HAP-1 (cell line): ENCODE measurements at regions not wholly inside any gene's neighbourhood (a gene's known extent, or its start where the extent isn't known, plus 50 kb on each side); places are given as distances from the start of the nearest gene placed in this dataset.
"Not testable (repeated sequence)": the region's sequence is repeated elsewhere in the genome, so short reads cannot be mapped to it uniquely, and the experiment has no call there.

Experiments
- DNase-seq, 2 experiments: peaks; one replicate each; pipeline ENCODE4 v3.0.0-alpha.2; 2016 to 2020; ENCODE audit warnings: low spot score in 2 of 2
- H3K27me3 ChIP-seq: fragments of 250-450 bp; sonication (Bioruptor Pico); 2 replicates; pipeline ENCODE4 v1.5.1; 2020; ENCODE audit warnings: low read depth, mild to moderate bottlenecking, moderate library complexity
- H3K36me3 ChIP-seq: fragments of 250-450 bp; sonication (Bioruptor Pico); replicated peaks from 2 replicates; pipeline ENCODE4 v1.5.1; 2020; ENCODE audit warnings: mild to moderate bottlenecking
- H3K4me1 ChIP-seq: fragments of 250-450 bp; sonication (Bioruptor Pico); 2 replicates; pipeline ENCODE4 v1.5.1; 2020; ENCODE audit warnings: mild to moderate bottlenecking
- H3K4me3 ChIP-seq: fragments of 250-450 bp; sonication (Bioruptor Pico); 2 replicates; pipeline ENCODE4 v1.5.1; 2020; ENCODE audit warnings: mild to moderate bottlenecking, moderate library complexity
- H3K9me3 ChIP-seq: fragments of 250-450 bp; sonication (Bioruptor Pico); 2 replicates; pipeline ENCODE4 v1.5.1; 2020; ENCODE audit warnings: mild to moderate bottlenecking, moderate library complexity
- in situ Hi-C: fragments of 300-500 bp; cut with MboI; formaldehyde crosslinking; loops from 3 replicates; pipeline ENCODE4 v1.14.3; 2020; ENCODE audit warnings: low sequenced_read_pairs, inconsistent platforms, mixed read lengths

GRCh38 chrX:43255596-43255995 is 400.5 kb upstream of the MAOA start:
- H3K36me3 ChIP-seq = no peaks in the 10 kb centered on the region
- no peak overlapping the region for H3K4me3 ChIP-seq
- H3K9me3 ChIP-seq = no peaks in the 10 kb centered on the region
- no peak for DNase-seq
- H3K4me1 ChIP-seq = no peaks in the 10 kb centered on the region
- no peaks in the 10 kb centered on the region for H3K27me3 ChIP-seq
- in situ Hi-C loops = no loop called here

- H3K4me3 ChIP-seq = no peak overlapping the region
- no peaks in the 10 kb centered on the region for H3K4me1 ChIP-seq
- no peaks in the 10 kb centered on the region; the same call in 1 of the 2 replicates for H3K9me3 ChIP-seq
- H3K36me3 ChIP-seq = no peaks in the 10 kb centered on the region
- in situ Hi-C loops = no loop called here
- no peak for DNase-seq
- H3K27me3 ChIP-seq = no peaks in the 10 kb centered on the region
These were observed 389.6 kb upstream of the MAOA start for GRCh38 chrX:43266487-43266886.

- no peak overlapping the region for H3K4me3 ChIP-seq
- no peaks in the 10 kb centered on the region for H3K4me1 ChIP-seq
- H3K27me3 ChIP-seq = no peaks in the 10 kb centered on the region
- no peaks in the 10 kb centered on the region; the same call in 1 of the 2 replicates for H3K9me3 ChIP-seq
- H3K36me3 ChIP-seq = no peaks in the 10 kb centered on the region
- in situ Hi-C loops = no loop called here
- no peak for DNase-seq
These were observed 388.4 kb upstream of the MAOA start for GRCh38 chrX:43267652-43268051.

GRCh38 chrX:43269201-43269600 is 386.9 kb upstream of the MAOA start:
- Histone ChIP-seq H3K27me3 (no peaks in the 10 kb centered on the region), H3K4me1 (no peaks in the 10 kb centered on the region), H3K4me3 (no peak overlapping the region), H3K9me3 (no peaks in the 10 kb centered on the region; the same call in 1 of the 2 replicates), H3K36me3 (no peaks in the 10 kb centered on the region)
- in situ Hi-C loops = no loop called here
- no peak for DNase-seq

GRCh38 chrX:43277879-43278278 is 378.2 kb upstream of the MAOA start:
- H3K4me3 ChIP-seq = no peak overlapping the region
- DNase-seq = no peak

GRCh38 chrX:43278440-43278839 is 377.7 kb upstream of the MAOA start:
- Histone ChIP-seq H3K4me1 (no peaks in the 10 kb centered on the region), H3K4me3 (no peak overlapping the region), H3K27me3 (no peaks in the 10 kb centered on the region), H3K36me3 (no peaks in the 10 kb centered on the region), H3K9me3 (no peaks in the 10 kb centered on the region)
- no peak for DNase-seq
- in situ Hi-C loops = no loop called here

More at GRCh38 chrX:43277879-43278278, 378.2 kb upstream of the MAOA start:
- Histone ChIP-seq H3K4me1 (no peaks in the 10 kb centered on the region), H3K9me3 (no peaks in the 10 kb centered on the region), H3K36me3 (no peaks in the 10 kb centered on the region), H3K27me3 (no peaks in the 10 kb centered on the region)
- in situ Hi-C loops = no loop called here

- H3K4me1 ChIP-seq = no peaks in the 10 kb centered on the region
- H3K27me3 ChIP-seq = no peaks in the 10 kb centered on the region
- DNase-seq = no peak
- no peaks in the 10 kb centered on the region for H3K9me3 ChIP-seq
- no peak overlapping the region for H3K4me3 ChIP-seq
- in situ Hi-C loops = no loop called here
- no peaks in the 10 kb centered on the region for H3K36me3 ChIP-seq
These were observed 376.7 kb upstream of the MAOA start for GRCh38 chrX:43279341-43279808.

- Histone ChIP-seq H3K27me3 (no peaks in the 10 kb centered on the region), H3K9me3 (no peaks in the 10 kb centered on the region), H3K4me1 (no peaks in the 10 kb centered on the region), H3K36me3 (no peaks in the 10 kb centered on the region), H3K4me3 (no peak overlapping the region)
- no peak for DNase-seq
- in situ Hi-C loops = no loop called here
These were observed 372.9 kb upstream of the MAOA start for GRCh38 chrX:43283187-43283586.

GRCh38 chrX:43311625-43312024 is 344.5 kb upstream of the MAOA start:
- H3K36me3 ChIP-seq, H3K4me3 ChIP-seq, H3K9me3 ChIP-seq, H3K4me1 ChIP-seq, in situ Hi-C loops, H3K27me3 ChIP-seq, DNase-seq: not testable (repeated sequence)

GRCh38 chrX:43313035-43313434 is 343.1 kb upstream of the MAOA start:
- no peak overlapping the region for H3K4me3 ChIP-seq
- H3K27me3 ChIP-seq = no peaks in the 10 kb centered on the region
- DNase-seq = no peak
- H3K9me3 ChIP-seq = no peaks in the 10 kb centered on the region
- H3K4me1 ChIP-seq = no peaks in the 10 kb centered on the region
- in situ Hi-C loops = no loop called here
- H3K36me3 ChIP-seq = no peaks in the 10 kb centered on the region

GRCh38 chrX:43314525-43314924 is 341.6 kb upstream of the MAOA start:
- in situ Hi-C loops = no loop called here
- Histone ChIP-seq H3K4me1 (no peaks in the 10 kb centered on the region), H3K4me3 (no peak overlapping the region), H3K9me3 (no peaks in the 10 kb centered on the region), H3K36me3 (no peaks in the 10 kb centered on the region), H3K27me3 (no peaks in the 10 kb centered on the region)
- DNase-seq = no peak

- no peaks in the 10 kb centered on the region for H3K4me1 ChIP-seq
- H3K9me3 ChIP-seq = no peaks in the 10 kb centered on the region
- in situ Hi-C loops = no loop called here
- no peak for DNase-seq
- H3K36me3 ChIP-seq = no peaks in the 10 kb centered on the region
- H3K27me3 ChIP-seq = no peaks in the 10 kb centered on the region
- H3K4me3 ChIP-seq = no peak overlapping the region
These were observed 340.5 kb upstream of the MAOA start for GRCh38 chrX:43315622-43316021.

- Histone ChIP-seq H3K9me3 (no peaks in the 10 kb centered on the region), H3K4me1 (no peaks in the 10 kb centered on the region), H3K4me3 (no peak overlapping the region), H3K36me3 (no peaks in the 10 kb centered on the region), H3K27me3 (no peaks in the 10 kb centered on the region)
- in situ Hi-C loops = no loop called here
- no peak for DNase-seq
These were observed 340.0 kb upstream of the MAOA start for GRCh38 chrX:43316146-43316545.

GRCh38 chrX:43317378-43317777 is 338.7 kb upstream of the MAOA start:
- no peaks in the 10 kb centered on the region for H3K27me3 ChIP-seq
- DNase-seq = no peak

GRCh38 chrX:43328358-43328946 is 327.6 kb upstream of the MAOA start:
- DNase-seq = no peak
- Histone ChIP-seq H3K9me3 (peaks cover 5% of the 10 kb centered on the region; the same call in 1 of the 2 replicates), H3K36me3 (no peaks in the 10 kb centered on the region), H3K4me3 (no peak overlapping the region), H3K27me3 (no peaks in the 10 kb centered on the region), H3K4me1 (no peaks in the 10 kb centered on the region)
- in situ Hi-C loops = no loop called here

More at GRCh38 chrX:43317378-43317777, 338.7 kb upstream of the MAOA start:
- no peaks in the 10 kb centered on the region for H3K4me1 ChIP-seq
- no peak overlapping the region for H3K4me3 ChIP-seq
- in situ Hi-C loops = no loop called here
- H3K9me3 ChIP-seq = no peaks in the 10 kb centered on the region
- no peaks in the 10 kb centered on the region for H3K36me3 ChIP-seq
